Activated CD8-positive, alpha-beta T cell treated with anti-CD3 and anti-CD28 coated beads for 36 hours (primary cell): ENCODE measurements at regions not wholly inside any gene's neighbourhood (a gene's known extent, or its start where the extent isn't known, plus 50 kb on each side); places are given as distances from the start of the nearest gene placed in this dataset.

ENCODE experiments used
- ATAC-seq: fragments of 200-7000 bp; cut with Tn5 transposase; one replicate; pipeline ENCODE4 v1.10.0; 2021; ENCODE audit warnings: mild to moderate bottlenecking, moderate library complexity
- CTCF ChIA-PET: fragments of 350-600 bp; sonication (Branson Sonifier 250); formaldehyde crosslinking; loops from one replicate; lab custom pipeline; 2021; ENCODE audit warnings: antibody characterized with exemption; lab: Charles Lee
- POLR2A ChIA-PET: fragments of 350-600 bp; sonication (Branson Sonifier 250); formaldehyde crosslinking; loops from one replicate; lab custom pipeline; 2021; ENCODE audit warnings: antibody characterized with exemption; lab: Charles Lee
- DNase-seq: peaks from one replicate; pipeline ENCODE4 v3.0.0-alpha.2; 2020
- H3K27ac Mint-ChIP-seq: one replicate; pipeline ENCODE4 v1.8.0; 2021; ENCODE audit warnings: mild to moderate bottlenecking, mixed read lengths
- H3K27me3 Mint-ChIP-seq: one replicate; pipeline ENCODE4 v1.8.0; 2021; ENCODE audit warnings: mixed read lengths
- H3K36me3 Mint-ChIP-seq: one replicate; pipeline ENCODE4 v1.8.0; 2021; ENCODE audit warnings: low read depth, mixed read lengths
- H3K4me1 Mint-ChIP-seq: one replicate; pipeline ENCODE4 v1.8.0; 2021; ENCODE audit warnings: low read depth, mixed read lengths
- H3K4me3 Mint-ChIP-seq: one replicate; pipeline ENCODE4 v1.8.0; 2021; ENCODE audit warnings: mild to moderate bottlenecking, moderate library complexity, mixed read lengths
- H3K9me3 Mint-ChIP-seq: one replicate; pipeline ENCODE4 v1.8.0; 2021; ENCODE audit warnings: mixed read lengths
- CTCF ChIP-seq: fragments of 200-600 bp; IDR thresholded peaks from one replicate; pipeline ENCODE4 v1.8.0; 2022; ENCODE audit warnings: antibody characterized with exemption, mild to moderate bottlenecking
- intact Hi-C: fragments of 100-400 bp; cut with micrococcal nuclease; formaldehyde crosslinking; loops from one replicate; pipeline ENCODE4 v1.10.0; 2022

GRCh38 chr1:82487778-82488177, 687.0 kb downstream of the ADGRL2 start:
- peaks cover 3% of the 10 kb centered on the region for H3K9me3 Mint-ChIP-seq

GRCh38 chr1:82486969-82487368, 686.2 kb downstream of the ADGRL2 start:
- POLR2A ChIA-PET: no interaction called here
- TF ChIP-seq CTCF: no peak

More at GRCh38 chr1:82487778-82488177, 687.0 kb downstream of the ADGRL2 start:
- no peak overlapping the region for H3K27ac Mint-ChIP-seq
- intact Hi-C loops: no loop called here
- ATAC-seq (no peak), DNase-seq (no peak)
- H3K27me3 Mint-ChIP-seq: no peaks in the 10 kb centered on the region
- TF ChIP-seq CTCF: no peak
- H3K4me1 Mint-ChIP-seq: no peaks in the 10 kb centered on the region
- POLR2A ChIA-PET: no interaction called here
- CTCF ChIA-PET: no interaction called here
- no peaks in the 10 kb centered on the region for H3K36me3 Mint-ChIP-seq
- H3K4me3 Mint-ChIP-seq: no peak overlapping the region

GRCh38 chr1:82486468-82486867, 685.7 kb downstream of the ADGRL2 start:
- ChIA-PET POLR2A (no interaction called here), CTCF (no interaction called here)
- Mint-ChIP-seq H3K27me3 (no peaks in the 10 kb centered on the region), H3K9me3 (peaks cover 1% of the 10 kb centered on the region), H3K36me3 (no peaks in the 10 kb centered on the region), H3K4me3 (no peak overlapping the region), H3K27ac (no peak overlapping the region), H3K4me1 (no peaks in the 10 kb centered on the region)
- DNase-seq (no peak), ATAC-seq (no peak)
- no peak for TF ChIP-seq CTCF
- intact Hi-C loops: no loop called here

More at GRCh38 chr1:82486969-82487368, 686.2 kb downstream of the ADGRL2 start:
- ATAC-seq: no peak
- Mint-ChIP-seq H3K36me3 (no peaks in the 10 kb centered on the region), H3K4me3 (no peak overlapping the region), H3K4me1 (no peaks in the 10 kb centered on the region), H3K9me3 (peaks cover 1% of the 10 kb centered on the region), H3K27me3 (no peaks in the 10 kb centered on the region), H3K27ac (no peak overlapping the region)
- intact Hi-C loops: no loop called here
- CTCF ChIA-PET: no interaction called here
- no peak for DNase-seq

- no peak for TF ChIP-seq CTCF
- ChIA-PET CTCF (no interaction called here), POLR2A (no interaction called here)
- no peak for ATAC-seq
- no peaks in the 10 kb centered on the region for H3K36me3 Mint-ChIP-seq
- no peak for DNase-seq
- H3K27me3 Mint-ChIP-seq: no peaks in the 10 kb centered on the region
- intact Hi-C loops: no loop called here
- no peaks in the 10 kb centered on the region for H3K4me1 Mint-ChIP-seq
- no peak overlapping the region for H3K4me3 Mint-ChIP-seq
- H3K9me3 Mint-ChIP-seq: peaks cover 1% of the 10 kb centered on the region
- H3K27ac Mint-ChIP-seq: no peak overlapping the region
Observed at GRCh38 chr1:82485591-82486369, 685.0 kb downstream of the ADGRL2 start.

- H3K36me3 Mint-ChIP-seq: no peaks in the 10 kb centered on the region
- ChIA-PET POLR2A (interaction anchor here (0.6 kb wide), 1 partner anchor 28 kb away, joined by 3 read pairs; no protein-coding TSS in a partner anchor), CTCF (no interaction called here)
- ATAC-seq (no peak), DNase-seq (no peak)
- peaks cover 1% of the 10 kb centered on the region for H3K9me3 Mint-ChIP-seq
- intact Hi-C loops: no loop called here
- no peak overlapping the region for H3K27ac Mint-ChIP-seq
- no peaks in the 10 kb centered on the region for H3K4me1 Mint-ChIP-seq
- no peak for TF ChIP-seq CTCF
- H3K27me3 Mint-ChIP-seq: no peaks in the 10 kb centered on the region
- H3K4me3 Mint-ChIP-seq: no peak overlapping the region
Observed at GRCh38 chr1:82483146-82483545, 682.4 kb downstream of the ADGRL2 start.
